Mesendoderm (in vitro differentiated cells): ENCODE measurements at regions not wholly inside any gene's neighbourhood (a gene's known extent, or its start where the extent isn't known, plus 50 kb on each side); places are given as distances from the start of the nearest gene placed in this dataset.
"Not testable (repeated sequence)": the region's sequence is repeated elsewhere in the genome, so short reads cannot be mapped to it uniquely, and the experiment has no call there.

ENCODE experiments used
- DNase-seq: peaks from one replicate; pipeline ENCODE4 v3.0.0; 2013
- H2AK5ac ChIP-seq: 2 replicates; pipeline ENCODE4 v1.6.1; 2013; ENCODE audit warnings: low read length, inconsistent platforms
- H2BK120ac ChIP-seq: 2 replicates; pipeline ENCODE4 v1.6.1; 2013; ENCODE audit warnings: low read depth, mild to moderate bottlenecking, low read length, moderate library complexity, mixed read lengths
- H2BK15ac ChIP-seq: replicated peaks from 2 replicates; pipeline ENCODE4 v1.6.1; 2013; ENCODE audit warnings: low read depth, mild to moderate bottlenecking, moderate library complexity
- H2BK5ac ChIP-seq: 2 replicates; pipeline ENCODE4 v1.6.1; 2013; ENCODE audit warnings: low read length, inconsistent platforms
- H3K18ac ChIP-seq: 2 replicates; pipeline ENCODE4 v1.6.1; 2013; ENCODE audit warnings: mild to moderate bottlenecking, low read length, mixed read lengths
- H3K23ac ChIP-seq: one replicate; pipeline ENCODE4 v1.6.1; 2013; ENCODE audit warnings: low read length
- H3K27ac ChIP-seq: 2 replicates; pipeline ENCODE4 v1.5.1; 2013; ENCODE audit warnings: low read depth, mild to moderate bottlenecking, inconsistent platforms, low read length, moderate library complexity
- H3K27me3 ChIP-seq: 2 replicates; pipeline ENCODE4 v1.6.1; 2013; ENCODE audit warnings: low read length, control low read depth, mild to moderate bottlenecking, inconsistent platforms; ENCODE audit not compliant: insufficient read depth, poor library complexity
- H3K36me3 ChIP-seq: 2 replicates; pipeline ENCODE4 v1.6.1; 2013; ENCODE audit warnings: low read length, inconsistent platforms; ENCODE audit not compliant: control insufficient read depth, insufficient read depth
- H3K4ac ChIP-seq: one replicate; pipeline ENCODE4 v1.6.1; 2013; ENCODE audit warnings: low read depth, mild to moderate bottlenecking, low read length, moderate library complexity
- H3K4me1 ChIP-seq: 2 replicates; pipeline ENCODE4 v1.6.1; 2013; ENCODE audit warnings: low read depth, low read length, inconsistent platforms; ENCODE audit not compliant: control insufficient read depth
- H3K4me2 ChIP-seq: 2 replicates; pipeline ENCODE4 v1.6.1; 2013; ENCODE audit warnings: low read length
- H3K4me3 ChIP-seq: 2 replicates; pipeline ENCODE4 v1.5.1; 2013; ENCODE audit warnings: mild to moderate bottlenecking, low read length
- H3K56ac ChIP-seq: one replicate; pipeline ENCODE4 v1.6.1; 2013; ENCODE audit warnings: low read length
- H3K79me1 ChIP-seq: 2 replicates; pipeline ENCODE4 v1.6.1; 2013; ENCODE audit warnings: low read length, inconsistent platforms
- H3K79me2 ChIP-seq: 2 replicates; pipeline ENCODE4 v1.6.1; 2013; ENCODE audit warnings: mild to moderate bottlenecking, low read length; ENCODE audit not compliant: control insufficient read depth, insufficient read depth
- H3K9ac ChIP-seq: 2 replicates; pipeline ENCODE4 v1.6.1; 2013; ENCODE audit warnings: low read length, inconsistent platforms
- H4K5ac ChIP-seq: one replicate; pipeline ENCODE4 v1.6.1; 2013; ENCODE audit warnings: low read length
- H4K8ac ChIP-seq: one replicate; pipeline ENCODE4 v1.6.1; 2013; ENCODE audit warnings: low read depth, mild to moderate bottlenecking, control low read depth, low read length, moderate library complexity
- WGBS: extraction: QIAGEN DNeasy Blood & Tissue Kit; methylation state at CpG from one replicate; pipeline ENCODE4 v1.1.7; 2013; ENCODE audit warnings: low lambda C conversion rate, missing lambda C conversion rate; ENCODE audit not compliant: insufficient coverage; ENCODE audit errors: extremely low coverage; 5-methylcytosine and 5-hydroxymethylcytosine counted together

DNA sequence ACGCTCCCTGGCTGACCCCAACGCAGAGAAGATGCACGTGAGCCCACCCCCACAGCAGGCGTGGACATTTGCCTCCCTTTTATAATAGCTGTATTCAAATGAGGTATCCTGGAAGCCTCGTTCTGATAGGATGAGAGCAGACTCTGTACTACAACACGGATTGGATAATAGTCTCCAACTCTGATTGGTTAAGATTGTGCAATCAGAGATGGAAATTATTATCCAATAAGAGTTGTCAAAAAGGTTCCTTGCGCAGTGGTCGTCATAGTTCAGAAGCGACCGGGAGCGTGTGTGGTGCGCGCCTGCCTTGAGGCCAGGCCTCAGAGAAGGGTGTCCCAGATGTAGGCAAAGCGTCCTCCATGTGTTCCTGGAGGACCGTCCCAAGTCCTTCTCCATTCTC lies 104.6 kb downstream of the USP22 start:
- Histone ChIP-seq H4K8ac (no peak overlapping the region), H4K5ac (no peak overlapping the region), H3K4me2 (no peak overlapping the region), H3K9ac (no peak overlapping the region), H2AK5ac (no peak overlapping the region), H3K79me1 (no peaks in the 10 kb centered on the region), H3K23ac (no peak overlapping the region), H3K18ac (no peak overlapping the region), H3K4me3 (no peak overlapping the region), H2BK15ac (no peak overlapping the region), H3K36me3 (no peaks in the 10 kb centered on the region), H3K4me1 (no peaks in the 10 kb centered on the region), H3K4ac (no peak overlapping the region), H2BK5ac (no peak overlapping the region), H3K79me2 (no peaks in the 10 kb centered on the region), H3K27me3 (no peaks in the 10 kb centered on the region), H3K27ac (no peak overlapping the region), H3K56ac (no peak overlapping the region), H2BK120ac (no peak overlapping the region)
- WGBS = no CpG with 5 or more reads among the region's 15 CpGs
- no peak for DNase-seq

DNA sequence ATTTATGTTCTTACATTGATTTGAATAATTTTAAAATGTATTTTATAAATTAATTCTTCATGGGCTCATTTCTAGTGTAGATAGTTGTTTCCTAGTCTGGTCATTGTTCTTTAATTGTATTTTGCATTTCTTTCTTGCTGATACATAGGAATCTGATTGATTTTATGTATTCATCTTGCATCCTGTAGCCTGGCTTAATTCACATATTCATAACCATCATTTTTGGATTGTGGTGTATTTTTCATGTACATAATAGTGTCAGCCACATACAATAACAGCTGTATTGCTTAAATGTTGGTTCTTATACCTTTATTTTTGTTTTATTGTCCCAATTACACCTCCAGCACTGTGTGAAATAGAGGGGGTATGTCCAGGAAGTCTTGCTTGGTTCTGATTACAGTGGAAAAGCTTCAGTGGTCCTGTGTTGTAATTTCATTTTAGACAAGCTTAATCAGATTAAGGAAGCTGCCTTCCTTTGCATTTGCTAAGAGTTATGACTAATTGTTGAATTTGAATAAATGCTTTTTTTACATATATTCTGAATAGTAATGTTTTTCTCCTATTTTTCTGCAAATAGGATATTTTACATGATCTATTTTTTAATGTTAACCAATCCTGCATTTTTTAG lies 103.7 kb downstream of the USP22 start:
- peaks cover 2% of the 10 kb centered on the region for H3K4me1 ChIP-seq
- H3K4me3 ChIP-seq = no peak overlapping the region
- H2AK5ac ChIP-seq = no peak overlapping the region
- no peak overlapping the region for H4K5ac ChIP-seq
- no peak overlapping the region for H2BK15ac ChIP-seq
- H3K56ac ChIP-seq = no peak overlapping the region
- H2BK120ac ChIP-seq = no peak overlapping the region
- H3K79me2 ChIP-seq = no peaks in the 10 kb centered on the region
- H3K18ac ChIP-seq = no peak overlapping the region
- H3K79me1 ChIP-seq = no peaks in the 10 kb centered on the region
- no peaks in the 10 kb centered on the region for H3K36me3 ChIP-seq
- no peak for DNase-seq
- no peak overlapping the region for H4K8ac ChIP-seq
- H3K9ac ChIP-seq = no peak overlapping the region
- no peak overlapping the region for H3K4ac ChIP-seq
- no peak overlapping the region for H3K23ac ChIP-seq
- no peaks in the 10 kb centered on the region for H3K27me3 ChIP-seq
- H2BK5ac ChIP-seq = no peak overlapping the region
- H3K4me2 ChIP-seq = no peak overlapping the region
- no peak overlapping the region for H3K27ac ChIP-seq

DNA sequence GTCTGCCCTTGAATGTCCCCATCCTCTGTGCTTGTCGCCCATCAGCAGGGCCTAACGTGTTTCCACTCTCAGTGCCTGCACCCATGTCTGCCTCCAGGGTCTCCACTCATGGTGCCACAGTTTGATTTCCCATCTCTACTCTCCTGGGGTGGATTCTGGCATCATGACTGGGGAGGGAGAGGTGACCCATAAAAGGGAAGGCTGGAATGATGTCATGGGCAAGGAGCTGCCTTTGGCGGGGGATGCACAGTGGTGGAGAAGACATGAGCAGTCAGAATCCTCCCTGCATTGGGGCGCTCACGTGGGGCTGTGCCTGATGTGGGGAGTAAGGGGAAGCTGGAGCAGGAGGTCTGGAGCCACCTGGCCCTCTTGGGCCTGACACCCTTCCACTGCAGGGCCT lies 100.9 kb downstream of the USP22 start:
- Histone ChIP-seq H3K56ac (no peak overlapping the region), H2BK5ac (no peak overlapping the region), H2AK5ac (no peak overlapping the region), H3K36me3 (no peaks in the 10 kb centered on the region), H3K9ac (no peak overlapping the region), H2BK120ac (no peak overlapping the region), H3K23ac (no peak overlapping the region), H3K4me2 (no peak overlapping the region), H4K8ac (no peak overlapping the region), H3K4ac (no peak overlapping the region), H3K27me3 (no peaks in the 10 kb centered on the region), H3K4me3 (no peak overlapping the region), H4K5ac (no peak overlapping the region), H3K79me1 (no peaks in the 10 kb centered on the region), H3K27ac (no peak overlapping the region), H3K4me1 (peaks cover 2% of the 10 kb centered on the region), H2BK15ac (no peak overlapping the region), H3K79me2 (no peaks in the 10 kb centered on the region), H3K18ac (no peak overlapping the region)
- DNase-seq = no peak
- no CpG with 5 or more reads among the region's 5 CpGs for WGBS

- no peaks in the 10 kb centered on the region for H3K36me3 ChIP-seq
- H3K4me3 ChIP-seq = no peak overlapping the region
- no peak overlapping the region for H4K5ac ChIP-seq
- peak; percentile 82 for DNase-seq
- H3K18ac ChIP-seq = no peak overlapping the region
- peaks cover 2% of the 10 kb centered on the region for H3K4me1 ChIP-seq
- no peak overlapping the region for H2AK5ac ChIP-seq
- no peak overlapping the region for H3K4ac ChIP-seq
- no CpG with 5 or more reads among the region's 12 CpGs for WGBS
- no peak overlapping the region for H3K4me2 ChIP-seq
- H4K8ac ChIP-seq = no peak overlapping the region
- no peak overlapping the region for H3K9ac ChIP-seq
- no peaks in the 10 kb centered on the region for H3K27me3 ChIP-seq
- no peaks in the 10 kb centered on the region for H3K79me2 ChIP-seq
- H3K27ac ChIP-seq = no peak overlapping the region
- no peak overlapping the region for H2BK120ac ChIP-seq
- no peak overlapping the region for H2BK15ac ChIP-seq
- H3K23ac ChIP-seq = no peak overlapping the region
- no peaks in the 10 kb centered on the region for H3K79me1 ChIP-seq
- H2BK5ac ChIP-seq = no peak overlapping the region
- no peak overlapping the region for H3K56ac ChIP-seq
These were observed 98.6 kb downstream of the USP22 start for GRCh38 chr17:20944014-20944865.

GRCh38 chr17:20947708-20948107 lies 95.1 kb downstream of the USP22 start:
- H3K56ac ChIP-seq, H3K18ac ChIP-seq, H3K4me3 ChIP-seq, H2AK5ac ChIP-seq, H2BK120ac ChIP-seq, H3K4ac ChIP-seq, H3K27ac ChIP-seq, H3K36me3 ChIP-seq, H4K8ac ChIP-seq, H4K5ac ChIP-seq, H3K9ac ChIP-seq, H3K27me3 ChIP-seq, H2BK15ac ChIP-seq, H3K79me2 ChIP-seq, H2BK5ac ChIP-seq, H3K79me1 ChIP-seq, H3K23ac ChIP-seq, DNase-seq, H3K4me2 ChIP-seq, H3K4me1 ChIP-seq: not testable (repeated sequence)
- WGBS = no CpG with 5 or more reads among the region's 5 CpGs
